OCI-LY7 (cell line): ENCODE measurements at regions not wholly inside any gene's neighbourhood (a gene's known extent, or its start where the extent isn't known, plus 50 kb on each side); places are given as distances from the start of the nearest gene placed in this dataset.

Experiments used
- BruUV-seq: library from RNA; stranded (reverse); fragments of 400-500 nt; replicated peaks from 2 replicates; lab custom pipeline; 2021; lab: Mats Ljungman, UMichigan
- CTCF ChIA-PET: fragments of 300-600 bp; sonication (Branson Sonifier 250); formaldehyde crosslinking; loops from one replicate; lab custom pipeline; 2022; ENCODE audit warnings: antibody characterized with exemption; ENCODE audit not compliant: unreplicated experiment; lab: Charles Lee
- POLR2A ChIA-PET: fragments of 300-600 bp; sonication (Branson Sonifier 250); formaldehyde crosslinking; loops from one replicate; lab custom pipeline; 2022; ENCODE audit warnings: antibody characterized with exemption; lab: Charles Lee
- DNase-seq: peaks from one replicate; pipeline ENCODE4 v3.0.0-alpha.2; 2015; ENCODE audit warnings: low spot score
- H2AFZ ChIP-seq: fragments of 200-600 bp; sonication (generic), shearing (Covaris generic); 2 replicates; pipeline ENCODE4 v1.6.1; 2014; ENCODE audit warnings: mild to moderate bottlenecking, antibody characterized with exemption, low read length, moderate library complexity
- H3K27ac ChIP-seq: fragments of 200-600 bp; sonication (generic); 2 replicates; pipeline ENCODE4 v1.5.1; 2014; ENCODE audit warnings: mixed run types, low read depth, mild to moderate bottlenecking, moderate library complexity, low read length, inconsistent platforms; ENCODE audit not compliant: poor library complexity, severe bottlenecking
- H3K36me3 ChIP-seq: fragments of 200-600 bp; sonication (generic); 2 replicates; pipeline ENCODE4 v1.6.1; 2014; ENCODE audit warnings: mild to moderate bottlenecking, antibody characterized with exemption, low read length, moderate library complexity, mixed read lengths; ENCODE audit not compliant: insufficient read depth
- H3K4me1 ChIP-seq: fragments of 200-600 bp; sonication (generic); 2 replicates; pipeline ENCODE4 v1.5.1; 2014; ENCODE audit warnings: mild to moderate bottlenecking, low read length; ENCODE audit not compliant: insufficient read depth, poor library complexity, severe bottlenecking
- H3K4me2 ChIP-seq: fragments of 200-600 bp; sonication (generic); 2 replicates; pipeline ENCODE4 v1.6.1; 2014; ENCODE audit warnings: mild to moderate bottlenecking, low read length
- H3K4me3 ChIP-seq: fragments of 200-600 bp; sonication (generic); 2 replicates; pipeline ENCODE4 v1.5.1; 2014; ENCODE audit warnings: mild to moderate bottlenecking, low read depth, low read length; ENCODE audit not compliant: poor library complexity, severe bottlenecking
- H3K79me2 ChIP-seq: fragments of 200-600 bp; sonication (generic); 2 replicates; pipeline ENCODE4 v1.6.1; 2016; ENCODE audit warnings: low read depth, mild to moderate bottlenecking, low read length, moderate library complexity, mixed read lengths; ENCODE audit not compliant: insufficient read depth
- H3K9me2 ChIP-seq: fragments of 200-600 bp; sonication (generic); 2 replicates; pipeline ENCODE4 v1.6.1; 2016; ENCODE audit warnings: mild to moderate bottlenecking, low read length, mixed read lengths; ENCODE audit not compliant: insufficient read depth
- H3K9me3 ChIP-seq: fragments of 200-600 bp; sonication (generic); 2 replicates; pipeline ENCODE4 v1.6.1; 2014; ENCODE audit warnings: mild to moderate bottlenecking, mixed run types, low read length, mixed read lengths
- H4K20me1 ChIP-seq: fragments of 200-600 bp; sonication (generic); 2 replicates; pipeline ENCODE4 v1.6.1; 2014; ENCODE audit warnings: mild to moderate bottlenecking, antibody characterized with exemption, low read length, moderate library complexity, mixed read lengths; ENCODE audit not compliant: insufficient read depth
- CTCF ChIP-seq: fragments of 200-600 bp; sonication (generic); conservative IDR thresholded peaks from 2 replicates; pipeline ENCODE4 v1.5.1; 2014; ENCODE audit warnings: mild to moderate bottlenecking, antibody characterized with exemption, low read length, moderate library complexity, mixed read lengths
- EZH2phosphoT487 ChIP-seq: fragments of 200-600 bp; sonication (generic); IDR thresholded peaks from 2 replicates; pipeline ENCODE4 v1.6.1; 2018; ENCODE audit warnings: low read depth, borderline replicate concordance, mild to moderate bottlenecking, mixed run types, antibody characterized with exemption, low read length, moderate library complexity, mixed read lengths
- intact Hi-C: fragments of 100-400 bp; cut with micrococcal nuclease; formaldehyde crosslinking; loops from one replicate; pipeline ENCODE4 v1.10.0; 2022; ENCODE audit not compliant: unreplicated experiment

- no peaks in the 10 kb centered on the region for H3K9me3 ChIP-seq
- no peaks in the 10 kb centered on the region for H3K4me1 ChIP-seq
- TF ChIP-seq EZH2phosphoT487, result no peak
- no peak for TF ChIP-seq CTCF
- no peaks in the 10 kb centered on the region for H4K20me1 ChIP-seq
- H3K79me2 ChIP-seq, result no peaks in the 10 kb centered on the region
- H3K4me3 ChIP-seq, result no peak overlapping the region
- ChIA-PET CTCF (no interaction called here), POLR2A (interaction anchor here (0.9 kb wide), 1 partner anchor 256 kb away, joined by 3 read pairs; no protein-coding TSS in a partner anchor)
- no peak overlapping the region for H3K27ac ChIP-seq
- no peaks in the 10 kb centered on the region for H3K36me3 ChIP-seq
- BruUV-seq, result no TSS peak
- H3K9me2 ChIP-seq, result no peaks in the 10 kb centered on the region
- H3K4me2 ChIP-seq, result no peak overlapping the region
- no peak overlapping the region for H2AFZ ChIP-seq
- intact Hi-C loops, result no loop called here
- DNase-seq, result no peak
Observed at GRCh38 chr1:98316286-98316905, 345.1 kb upstream of the SNX7 start.

- H4K20me1 ChIP-seq, result no peaks in the 10 kb centered on the region
- BruUV-seq, result no TSS peak
- no peak overlapping the region for H3K27ac ChIP-seq
- intact Hi-C loops, result no loop called here
- H3K4me2 ChIP-seq, result no peak overlapping the region
- no peak for TF ChIP-seq EZH2phosphoT487
- TF ChIP-seq CTCF, result no peak
- H3K36me3 ChIP-seq, result no peaks in the 10 kb centered on the region
- H3K4me3 ChIP-seq, result no peak overlapping the region
- no peaks in the 10 kb centered on the region for H3K9me3 ChIP-seq
- H3K79me2 ChIP-seq, result no peaks in the 10 kb centered on the region
- ChIA-PET POLR2A (no interaction called here), CTCF (no interaction called here)
- H3K9me2 ChIP-seq, result no peaks in the 10 kb centered on the region
- no peaks in the 10 kb centered on the region for H3K4me1 ChIP-seq
- H2AFZ ChIP-seq, result no peak overlapping the region
- DNase-seq, result no peak
Observed at GRCh38 chr1:98315309-98315708, 346.2 kb upstream of the SNX7 start.

GRCh38 chr1:98314601-98315000 is 346.9 kb upstream of the SNX7 start:
- no peak overlapping the region for H3K27ac ChIP-seq
- CTCF ChIA-PET, result no interaction called here
- DNase-seq, result no peak
- POLR2A ChIA-PET, result interaction anchor here (0.5 to 0.9 kb wide), 2 partner anchors 8 to 162 kb away, joined by 3 read pairs; no protein-coding TSS in a partner anchor
- no peaks in the 10 kb centered on the region for H3K9me3 ChIP-seq
- BruUV-seq, result no TSS peak
- TF ChIP-seq EZH2phosphoT487 (no peak), CTCF (no peak)
- H3K79me2 ChIP-seq, result no peaks in the 10 kb centered on the region
- H4K20me1 ChIP-seq, result no peaks in the 10 kb centered on the region
- H2AFZ ChIP-seq, result no peak overlapping the region
- no peaks in the 10 kb centered on the region for H3K9me2 ChIP-seq
- H3K4me1 ChIP-seq, result no peaks in the 10 kb centered on the region
- H3K36me3 ChIP-seq, result no peaks in the 10 kb centered on the region
- intact Hi-C loops, result no loop called here
- H3K4me2 ChIP-seq, result no peak overlapping the region
- no peak overlapping the region for H3K4me3 ChIP-seq
